Stimulated activated CD8-positive, alpha-beta memory T cell treated with anti-CD3 and anti-CD28 coated beads, Interleukin-15, amount 100 ng/mL, for 48 hours (primary cell): ENCODE measurements at regions not wholly inside any gene's neighbourhood (a gene's known extent, or its start where the extent isn't known, plus 50 kb on each side); places are given as distances from the start of the nearest gene placed in this dataset.

Experiments used
- DNase-seq, 2 donors: peaks; one replicate each; pipeline ENCODE4 v3.0.0-alpha.2; 2020; ENCODE audit warnings: low read depth in 2 of 2

DNA sequence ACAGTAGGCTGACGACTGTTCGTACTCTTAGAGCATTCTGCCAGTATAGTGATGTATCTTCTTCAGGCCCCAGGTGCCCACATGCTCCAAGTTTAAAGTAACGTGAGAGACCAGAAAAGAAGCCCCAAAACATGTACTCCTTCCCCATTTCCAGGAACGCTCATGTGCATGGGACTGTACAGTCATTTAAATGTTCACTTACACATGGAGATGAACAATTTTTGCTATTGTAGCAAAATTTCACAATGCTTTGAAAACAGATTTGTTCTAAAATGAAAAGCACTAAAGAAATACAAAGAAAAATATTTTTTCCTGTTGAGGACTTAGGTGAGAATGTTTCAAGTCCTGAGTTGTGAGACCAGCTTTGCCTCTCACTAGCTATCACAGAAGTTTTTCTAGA, 269.3 kb upstream of the PRDM1 start:
- DNase-seq: no peak

DNA sequence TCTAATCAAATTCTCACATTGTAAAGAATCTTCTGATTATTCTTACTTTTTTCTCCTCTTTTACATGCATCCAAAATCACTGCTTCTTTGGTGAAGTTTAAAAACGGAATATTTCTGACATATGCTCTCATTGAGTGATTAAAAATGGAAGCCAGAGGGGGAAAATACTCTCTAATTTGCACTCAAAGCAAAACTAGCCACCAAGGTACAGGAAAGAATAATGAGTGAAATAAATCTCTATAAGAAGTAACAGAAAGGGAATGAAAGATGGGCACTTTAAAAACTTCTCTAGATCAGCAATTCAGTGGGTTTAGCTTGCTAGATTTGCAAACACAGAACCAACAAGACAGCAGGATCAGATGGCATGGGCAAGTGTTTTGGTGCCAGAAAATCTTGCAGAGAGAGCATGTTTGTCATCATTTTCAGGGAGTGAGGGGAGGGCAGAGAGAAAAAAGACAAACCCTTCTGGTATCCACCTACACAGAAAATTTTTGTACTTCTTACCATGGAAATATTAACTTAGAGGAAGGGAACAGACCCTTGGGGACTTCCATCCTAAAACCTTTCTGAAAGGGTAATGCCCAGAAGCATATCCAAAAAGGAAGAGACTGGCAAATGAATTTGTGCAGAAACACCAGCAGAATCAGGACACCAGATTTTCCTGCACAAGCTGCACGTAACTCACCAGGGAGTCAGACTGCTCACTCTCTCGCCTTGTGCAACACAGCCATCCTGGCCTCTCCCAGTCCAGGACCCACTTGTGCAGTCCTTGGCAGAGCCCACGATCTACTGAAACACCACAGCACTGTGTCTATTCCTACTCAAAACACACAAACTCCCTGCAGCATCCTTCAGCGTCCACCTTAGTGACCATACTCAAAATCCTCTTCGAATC, 270.2 kb upstream of the PRDM1 start:
- DNase-seq: no peak

DNA sequence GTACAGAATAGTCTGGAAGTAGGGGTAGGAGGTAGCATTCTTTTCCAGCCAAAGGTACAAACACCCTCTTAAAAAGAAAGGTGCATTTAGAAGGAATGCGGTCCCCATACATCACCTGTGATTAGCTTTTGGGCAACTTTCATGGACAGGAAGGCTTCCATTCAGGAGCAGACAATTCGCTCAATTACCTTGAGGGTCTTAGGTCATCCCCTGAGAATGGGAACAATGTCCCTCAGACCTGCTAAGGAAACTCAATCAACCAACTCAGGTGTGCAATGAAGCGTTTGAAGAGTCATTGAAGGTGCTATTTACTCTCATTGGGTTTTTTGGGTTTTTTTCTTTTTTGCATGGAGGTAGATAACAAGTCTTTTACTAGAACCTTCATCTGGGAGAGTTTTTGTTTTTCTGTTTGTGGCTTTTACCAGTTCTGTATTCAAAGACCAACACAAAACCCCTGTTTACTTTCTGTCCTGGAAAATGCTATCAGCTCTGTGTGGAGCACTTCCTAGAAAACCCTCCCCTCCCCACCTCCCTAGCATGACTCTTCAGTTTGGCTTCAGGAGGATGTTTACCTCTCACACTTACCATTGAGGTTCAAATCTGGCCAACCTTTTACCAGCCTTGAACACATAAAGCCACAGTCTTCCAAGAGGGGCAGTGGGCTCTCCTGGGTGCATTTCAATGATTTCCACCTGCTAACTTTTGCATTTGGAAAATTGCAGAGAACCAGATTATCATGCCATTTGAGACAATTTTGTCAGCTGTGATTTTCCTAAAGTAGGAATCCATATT, 271.2 kb upstream of the PRDM1 start:
- no peak for DNase-seq

DNA sequence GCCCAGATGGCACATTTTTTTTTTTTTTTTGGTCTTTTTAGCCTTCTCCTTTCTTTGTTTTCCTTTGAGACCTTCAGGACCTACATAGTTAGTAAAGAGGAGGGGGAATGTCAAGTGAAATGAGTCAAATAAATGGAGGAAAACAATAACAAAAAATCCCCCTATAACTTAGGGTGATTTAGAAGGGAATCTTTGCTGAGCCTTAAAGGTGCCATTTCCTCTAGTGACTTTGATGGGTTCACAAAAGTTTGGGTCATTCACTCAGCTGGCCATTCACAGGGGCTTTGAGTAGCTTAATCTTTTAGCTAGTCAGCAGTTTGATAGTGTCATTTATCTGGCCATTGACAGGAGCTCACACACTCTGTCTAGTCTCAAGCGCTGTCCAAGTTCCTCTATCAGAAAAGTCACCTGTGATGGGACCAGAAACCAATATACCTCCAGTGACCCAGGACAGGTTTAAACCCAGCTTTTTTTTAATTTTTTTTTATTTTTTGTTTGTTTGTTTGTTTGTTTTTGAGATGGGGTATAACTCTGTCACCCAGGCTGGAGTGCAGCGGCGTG, 275.1 kb upstream of the PRDM1 start:
- no peak for DNase-seq

DNA sequence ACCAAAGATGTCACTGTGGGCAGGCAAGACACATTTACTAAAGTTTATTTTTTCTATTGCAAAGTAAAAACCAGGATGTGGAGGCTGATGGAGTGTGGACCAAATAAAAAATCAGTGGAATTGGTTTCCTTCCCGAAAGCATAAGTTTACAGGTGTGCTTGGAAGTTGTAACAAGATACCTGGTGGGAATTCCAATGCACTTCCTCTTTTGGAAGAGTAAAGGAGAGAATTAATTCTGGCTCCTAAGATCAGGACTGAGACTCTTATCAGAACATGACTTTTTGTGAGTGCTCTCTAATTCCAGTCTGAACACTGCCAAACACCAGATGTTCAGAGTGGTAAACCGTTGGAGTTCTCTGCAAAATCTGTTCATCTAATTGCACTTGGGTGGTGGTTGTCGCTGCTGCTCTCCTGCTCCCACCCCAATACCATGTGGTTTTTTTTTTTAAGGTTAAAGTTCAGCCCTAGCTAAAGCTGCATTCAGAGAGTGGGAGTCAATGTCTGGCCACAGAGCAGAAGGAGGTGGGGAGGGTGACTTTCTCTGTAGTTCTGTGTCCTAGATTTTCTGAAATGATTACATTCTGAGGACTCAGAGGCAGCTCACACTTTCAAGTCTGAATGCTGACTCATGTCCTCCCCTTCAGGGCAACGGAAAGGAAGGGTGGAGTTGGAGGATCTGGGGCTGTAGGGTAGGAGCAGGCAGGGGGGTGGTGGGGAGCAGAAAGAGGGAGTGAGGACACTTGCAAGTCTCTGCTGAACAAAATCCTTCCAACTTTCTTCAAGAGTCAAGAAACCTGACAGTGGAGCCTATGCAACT, 275.8 kb upstream of the PRDM1 start:
- DNase-seq: peak; percentile 43 to 44

DNA sequence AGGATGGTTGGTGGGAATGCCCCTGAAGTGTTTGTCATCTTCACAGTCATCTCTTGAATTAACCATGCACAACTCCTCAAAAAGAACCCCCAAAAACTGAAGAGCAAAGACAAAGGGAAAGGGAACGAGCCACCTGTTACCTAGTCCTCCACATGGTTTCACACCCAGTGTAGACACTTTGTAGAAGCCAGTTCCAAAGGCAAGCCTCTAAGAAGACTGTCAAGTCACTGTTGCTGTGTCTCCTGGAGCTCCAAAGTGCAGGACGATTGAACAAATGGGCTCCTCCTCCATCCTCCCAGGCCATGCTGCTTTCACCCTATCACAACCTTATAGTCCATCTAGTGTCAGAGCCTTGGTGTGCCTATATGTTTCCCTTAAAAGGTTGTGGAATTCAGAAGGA, 277.6 kb upstream of the PRDM1 start:
- no peak for DNase-seq

DNA sequence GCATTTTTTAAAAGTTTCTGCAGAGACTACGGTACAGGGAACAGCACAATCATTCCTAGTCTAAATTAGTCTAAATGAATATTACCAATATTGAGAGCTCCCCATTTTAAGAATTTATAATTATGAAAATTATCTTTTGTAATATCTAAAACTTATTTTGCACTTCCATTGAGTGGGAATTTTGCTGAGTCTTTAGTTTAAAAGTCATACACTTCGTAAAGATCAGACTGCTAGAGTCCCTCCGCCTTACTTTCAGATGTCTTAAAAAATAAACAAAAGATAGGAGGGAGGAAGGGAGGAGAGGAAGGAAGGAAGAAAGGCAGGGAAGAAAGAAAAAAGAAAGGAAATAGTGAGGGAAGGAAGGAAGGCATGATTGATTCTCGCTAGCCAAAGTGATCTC, 278.2 kb upstream of the PRDM1 start:
- no peak for DNase-seq

DNA sequence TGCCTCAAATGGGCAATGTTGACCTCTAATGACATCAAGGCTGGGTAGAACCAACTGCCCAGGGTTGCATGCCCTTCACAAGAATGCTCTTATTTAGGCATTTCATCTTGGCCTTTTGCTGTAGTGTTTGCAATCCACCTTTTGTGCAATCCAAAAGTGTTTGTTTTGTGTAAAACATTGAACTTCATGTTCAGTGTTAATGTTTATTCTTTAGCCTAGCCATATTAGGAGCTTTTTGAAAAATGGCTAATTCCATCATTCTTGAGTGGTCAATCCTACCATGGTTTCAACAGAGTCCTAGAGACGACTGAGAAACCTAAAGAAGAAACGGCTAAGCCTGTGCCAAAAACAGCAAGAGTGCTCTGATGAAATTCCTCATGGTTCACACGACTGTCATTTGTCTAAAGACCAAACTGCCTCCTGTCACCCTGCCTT, 279.6 kb upstream of the PRDM1 start:
- no peak for DNase-seq

DNA sequence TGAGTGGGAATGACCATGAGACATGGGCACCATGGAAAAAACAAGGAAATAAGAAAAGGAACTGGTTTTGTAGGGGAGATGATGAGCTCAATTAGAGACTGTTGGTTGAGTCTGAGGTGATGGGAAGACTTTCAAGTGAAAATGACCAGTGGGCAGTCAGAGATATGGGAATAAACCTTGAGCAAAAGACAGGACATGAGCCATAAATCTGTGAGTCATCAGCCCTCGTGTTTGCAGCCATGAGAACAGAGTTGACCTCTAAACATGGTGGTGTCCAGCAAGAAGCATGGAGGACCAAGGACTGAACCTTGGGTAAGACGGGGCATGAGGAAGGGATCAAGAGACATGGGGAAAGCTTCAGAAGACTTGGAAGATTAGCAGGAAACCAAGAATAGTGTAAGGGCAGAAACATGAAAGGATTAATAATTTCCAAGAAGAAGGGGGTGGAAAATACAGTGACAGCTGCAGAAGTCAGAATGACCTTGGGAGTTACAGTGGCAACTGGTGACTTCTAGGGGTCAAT, 280.6 kb upstream of the PRDM1 start:
- no peak for DNase-seq

DNA sequence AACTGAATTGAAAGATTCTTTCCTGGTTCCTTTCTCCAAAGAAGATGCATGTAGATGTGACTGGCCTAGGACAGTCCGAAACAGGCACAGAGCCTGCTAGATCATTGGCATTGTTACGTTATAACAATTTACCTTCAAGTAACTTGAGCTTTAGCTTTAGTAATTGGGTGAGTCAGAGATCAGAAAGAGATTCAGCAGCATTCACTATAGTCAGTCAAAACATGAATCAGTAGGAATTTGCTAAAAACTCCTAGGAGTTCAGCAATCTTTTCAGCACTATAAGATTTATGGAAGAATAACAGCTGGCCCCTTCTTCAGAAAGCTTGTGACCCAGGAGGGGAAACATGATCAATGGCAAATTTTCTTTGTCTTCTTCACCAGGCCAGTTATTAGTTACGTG, 281.7 kb upstream of the PRDM1 start:
- DNase-seq: no peak

DNA sequence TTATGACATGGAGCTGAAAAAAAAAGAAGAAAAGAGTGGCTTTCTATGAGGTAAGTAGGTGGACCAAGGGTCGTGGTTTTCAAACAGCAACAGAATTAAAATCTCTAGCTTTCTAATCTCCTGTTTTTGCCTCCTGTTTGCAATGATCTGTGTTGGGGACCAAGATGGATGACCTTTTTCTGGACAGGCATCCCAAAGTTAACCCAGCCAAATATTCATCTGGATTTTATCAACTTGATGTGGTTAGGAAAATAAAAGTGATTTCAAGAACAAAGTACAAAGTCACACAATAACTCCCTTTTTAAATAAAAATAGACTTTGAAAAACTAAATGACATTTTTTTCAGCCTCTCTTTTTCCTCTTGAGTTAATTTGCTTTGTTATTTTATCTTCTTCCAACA, 282.1 kb upstream of the PRDM1 start:
- no peak for DNase-seq

DNA sequence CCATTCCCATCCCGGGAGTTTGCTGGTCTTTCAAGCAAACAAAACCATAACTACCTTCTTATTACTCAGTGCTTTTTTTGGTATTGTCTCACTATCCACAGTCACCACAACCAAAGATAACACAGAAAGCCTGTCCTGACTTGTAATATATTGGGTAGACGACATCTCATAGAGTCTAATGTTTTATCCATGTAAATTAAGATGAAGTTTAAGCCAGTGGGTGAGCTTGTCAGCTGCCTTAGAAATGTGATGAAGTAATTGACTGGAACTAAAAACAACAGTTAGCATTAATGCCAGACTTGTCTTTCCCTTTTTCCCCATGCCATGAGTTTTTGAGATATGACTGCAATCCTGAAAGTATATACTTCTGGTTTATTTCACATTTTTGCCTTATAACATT, 282.7 kb upstream of the PRDM1 start:
- no peak for DNase-seq

DNA sequence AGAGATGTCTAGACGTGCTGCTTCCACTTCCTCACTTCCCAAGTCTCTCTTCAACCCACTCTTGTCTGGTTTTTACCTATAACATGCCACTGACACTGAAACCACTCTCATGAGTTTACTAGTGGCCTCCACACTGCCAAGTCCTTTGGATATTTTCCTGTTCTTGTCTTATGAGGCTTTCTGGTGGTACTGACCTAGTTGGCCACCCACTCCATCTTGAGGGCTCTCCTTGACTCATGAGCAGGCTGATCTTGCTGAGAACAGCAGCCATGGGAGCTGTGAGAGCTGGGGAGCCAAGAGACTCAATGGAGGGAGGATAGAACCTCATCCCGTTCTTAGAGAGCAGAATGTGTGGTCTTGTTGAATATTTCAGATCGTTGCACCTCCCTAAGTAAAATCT, 283.4 kb upstream of the PRDM1 start:
- no peak for DNase-seq

DNA sequence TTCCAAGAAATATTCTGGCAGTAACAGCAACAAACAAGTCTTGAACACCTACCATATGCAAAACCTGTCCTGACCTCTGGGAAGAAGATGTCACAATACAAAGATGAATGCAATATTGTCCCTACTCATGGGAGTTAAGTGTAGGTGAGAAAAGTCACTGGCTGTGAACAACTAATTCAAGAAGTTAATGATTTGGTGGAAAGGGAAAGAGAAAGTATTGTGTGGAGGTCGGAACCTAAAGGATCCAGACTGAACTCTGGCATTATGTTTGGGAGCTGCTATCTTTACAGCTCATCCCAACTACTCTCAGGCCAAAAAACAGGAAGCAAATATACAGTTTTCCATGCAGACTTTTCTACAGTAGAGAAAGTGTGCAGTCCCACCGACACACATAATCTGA, 285.3 kb upstream of the PRDM1 start:
- DNase-seq: no peak

DNA sequence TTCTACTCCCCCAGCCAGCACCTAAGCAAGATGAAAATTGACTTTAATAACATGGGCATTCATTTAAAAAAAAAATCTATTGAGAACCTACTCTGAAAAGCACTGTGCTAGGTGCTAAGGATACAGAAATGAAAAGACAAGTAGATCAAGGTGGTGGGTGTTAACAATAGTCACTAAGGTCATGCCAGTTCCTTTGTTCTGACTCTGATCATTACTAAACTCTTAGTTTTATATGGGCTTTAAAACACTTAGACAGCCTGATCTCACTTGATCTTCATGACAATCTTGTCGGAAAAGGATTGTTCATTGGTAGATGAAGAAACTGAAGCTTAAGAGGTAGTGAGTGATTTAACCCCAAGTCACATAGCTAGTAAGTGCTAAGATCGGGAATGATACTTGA, 285.7 kb upstream of the PRDM1 start:
- DNase-seq: no peak

DNA sequence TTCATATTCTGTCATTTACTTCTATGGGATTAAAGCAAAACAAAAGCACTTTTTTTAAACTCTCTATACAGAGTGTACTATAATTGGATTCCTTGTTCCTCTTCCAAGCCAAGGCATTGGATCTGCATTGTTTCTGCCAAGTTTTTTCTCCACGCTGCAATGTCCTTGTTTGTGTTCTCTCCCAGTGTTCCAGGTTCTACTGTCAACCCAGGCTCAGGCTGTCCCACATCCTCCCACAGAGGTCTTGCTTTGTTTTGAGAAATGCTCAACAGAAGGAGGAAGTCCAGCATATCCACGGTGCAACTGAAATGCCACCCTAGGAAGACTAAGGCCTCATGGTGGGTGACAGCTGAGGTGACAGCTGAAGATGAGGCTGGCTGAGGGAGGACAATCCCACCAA, 287.1 kb upstream of the PRDM1 start:
- no peak for DNase-seq

DNA sequence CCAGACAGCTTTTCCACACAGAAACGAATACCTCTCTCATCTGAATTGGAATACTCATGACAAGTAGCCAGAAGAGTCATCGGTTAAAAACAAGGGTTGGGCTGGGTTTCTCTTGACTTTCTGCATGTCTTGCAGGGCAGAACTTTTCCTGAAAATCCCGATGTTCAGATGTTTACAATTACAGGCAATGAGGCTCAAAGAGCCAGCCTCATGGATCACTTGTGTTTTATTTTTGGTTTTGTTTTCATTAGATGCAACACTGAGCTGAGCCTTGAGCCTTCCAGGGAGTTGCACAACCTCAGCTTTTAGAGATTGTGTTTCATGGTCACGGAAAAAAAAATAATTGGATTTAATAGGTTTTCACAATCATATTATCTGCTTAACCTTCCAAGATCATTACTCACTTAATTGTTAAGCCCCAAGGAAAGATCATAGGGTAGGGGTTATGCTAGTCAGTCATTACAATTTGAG, 288.1 kb upstream of the PRDM1 start:
- no peak for DNase-seq

DNA sequence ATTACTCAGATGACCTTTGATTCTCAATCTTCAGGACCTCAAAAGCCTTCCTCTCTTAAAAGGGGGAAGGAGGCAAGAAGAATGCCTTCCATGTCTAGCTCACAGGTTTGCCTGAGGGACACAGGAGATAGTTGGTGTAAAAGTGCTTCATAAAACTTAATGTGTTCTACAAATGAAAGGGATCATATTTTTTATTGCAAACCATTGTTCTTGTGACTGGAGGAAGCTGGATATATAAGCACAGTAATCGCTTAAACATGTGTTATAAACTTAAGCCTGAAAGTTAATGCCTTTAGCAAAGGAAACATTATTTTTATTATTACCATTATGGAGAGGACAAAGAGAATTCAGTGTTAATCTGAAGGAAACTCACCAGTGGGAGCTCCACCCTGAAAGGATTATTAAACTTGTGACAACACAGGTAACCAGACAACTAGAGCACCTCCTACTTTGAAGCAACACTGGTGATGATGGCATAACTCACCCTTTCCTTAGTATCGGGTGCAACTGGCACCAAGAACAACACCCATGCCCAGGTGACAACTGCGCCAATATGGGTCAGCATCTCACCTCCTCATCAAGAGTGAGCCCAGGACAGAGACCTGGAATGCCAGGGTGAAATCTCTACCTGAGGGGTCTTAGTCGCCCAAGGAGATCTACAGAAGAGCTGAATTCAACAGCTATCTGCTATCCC, 288.7 kb upstream of the PRDM1 start:
- no peak for DNase-seq

DNA sequence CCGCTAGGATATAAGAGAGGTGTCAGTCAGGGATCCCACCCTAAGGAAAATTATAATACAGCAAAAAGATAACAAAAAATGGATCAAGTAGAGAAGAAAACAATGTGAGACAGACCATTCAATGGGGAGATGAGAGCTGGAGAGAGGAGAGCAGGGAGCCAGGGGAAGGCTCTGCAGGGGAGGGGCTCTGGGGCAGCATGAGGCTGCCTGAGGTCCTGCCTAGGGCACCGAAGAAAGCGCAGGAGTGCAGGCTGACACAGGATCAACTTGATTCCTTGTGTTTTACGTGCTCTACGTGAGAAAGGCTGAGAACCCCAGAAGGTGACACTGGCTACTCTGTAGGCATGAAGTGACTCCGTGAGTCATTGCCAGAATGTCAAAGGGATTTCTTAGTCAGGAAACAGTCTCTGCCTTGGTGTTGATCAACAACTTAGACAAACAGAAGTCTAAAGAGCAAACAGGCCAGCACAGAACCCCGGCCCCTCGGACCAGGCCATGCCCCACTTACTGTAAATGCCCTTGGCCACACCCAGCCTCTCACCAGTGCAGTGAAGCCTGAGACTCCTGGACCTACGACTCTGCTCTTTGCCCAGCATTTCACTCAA, 290.1 kb upstream of the PRDM1 start:
- DNase-seq: no peak

DNA sequence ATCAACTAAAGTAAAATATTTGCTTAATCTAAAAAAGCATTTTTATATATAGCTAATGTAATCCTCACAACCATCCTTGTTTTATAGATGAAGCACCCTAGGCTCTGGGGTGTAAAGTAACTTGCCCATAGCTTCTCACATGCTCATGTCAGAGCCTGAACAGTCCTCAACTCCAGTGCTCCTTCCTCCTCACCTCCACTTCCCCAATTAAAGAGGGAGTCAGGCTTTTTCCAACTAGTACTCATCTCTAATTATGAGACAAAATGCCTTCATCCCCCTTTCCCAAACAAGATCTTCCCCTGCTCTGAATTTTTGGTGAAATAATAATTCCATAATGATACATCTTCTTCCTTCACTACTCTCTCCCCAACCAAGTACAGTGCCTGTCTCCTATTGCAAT, 290.8 kb upstream of the PRDM1 start:
- no peak for DNase-seq

DNA sequence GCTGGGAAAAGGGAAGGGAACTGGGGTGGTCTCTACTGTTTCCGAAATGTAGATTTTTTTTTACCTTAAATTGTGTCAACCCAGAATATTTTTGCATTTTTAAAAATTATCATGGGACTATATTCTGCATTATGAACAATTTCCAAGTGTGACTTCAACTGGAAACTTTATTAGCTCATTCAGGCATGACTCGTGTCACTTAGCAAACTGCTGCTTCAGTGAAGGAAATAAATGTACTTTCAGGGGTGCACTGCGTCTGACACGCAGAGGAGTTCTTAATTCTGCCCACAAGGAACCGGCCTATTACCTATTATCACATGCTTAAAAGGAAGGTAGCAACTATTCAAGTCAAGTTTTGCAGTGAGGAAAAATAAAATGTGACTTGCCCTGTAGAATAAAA, 291.3 kb upstream of the PRDM1 start:
- DNase-seq: no peak
